GM18505 (cell line): ENCODE measurements at regions not wholly inside any gene's neighbourhood (a gene's known extent, or its start where the extent isn't known, plus 50 kb on each side); places are given as distances from the start of the nearest gene placed in this dataset.

ENCODE experiments used
- ATAC-seq: cut with Tn5 transposase; IDR thresholded peaks from one replicate; pipeline ENCODE4 v1.9.1; 2021; ENCODE audit not compliant: unreplicated experiment
- POLR2A ChIP-seq: IDR thresholded peaks from 4 replicates; pipeline ENCODE4 v1.6.1; 2011; ENCODE audit warnings: borderline replicate concordance; ENCODE audit not compliant: insufficient read depth, insufficient read length; ENCODE audit errors: extremely low read depth

GRCh38 chr10:1942478-1942877 lies 205.2 kb upstream of the ADARB2 start:
- TF ChIP-seq POLR2A, result no peak
- no peak for ATAC-seq

GRCh38 chr10:1939016-1939415 lies 201.7 kb upstream of the ADARB2 start:
- TF ChIP-seq POLR2A, result no peak
- ATAC-seq, result no peak

GRCh38 chr10:1938317-1938716 lies 201.0 kb upstream of the ADARB2 start:
- no peak for TF ChIP-seq POLR2A

GRCh38 chr10:1935912-1936311 lies 198.6 kb upstream of the ADARB2 start:
- ATAC-seq, result no peak
- TF ChIP-seq POLR2A, result no peak

More at GRCh38 chr10:1938317-1938716, 201.0 kb upstream of the ADARB2 start:
- no peak for ATAC-seq

GRCh38 chr10:1933215-1933614 lies 195.9 kb upstream of the ADARB2 start:
- ATAC-seq, result no peak
- no peak for TF ChIP-seq POLR2A

GRCh38 chr10:1932692-1933094 lies 195.4 kb upstream of the ADARB2 start:
- no peak for ATAC-seq
- no peak for TF ChIP-seq POLR2A

GRCh38 chr10:1928606-1929005 lies 191.3 kb upstream of the ADARB2 start:
- ATAC-seq, result no peak
- TF ChIP-seq POLR2A, result no peak

GRCh38 chr10:1923998-1924397 lies 186.7 kb upstream of the ADARB2 start:
- no peak for TF ChIP-seq POLR2A
- ATAC-seq, result no peak

GRCh38 chr10:1923586-1923985 lies 186.3 kb upstream of the ADARB2 start:
- ATAC-seq, result no peak
- no peak for TF ChIP-seq POLR2A

- no peak for ATAC-seq
- TF ChIP-seq POLR2A, result no peak
These were observed 183.6 kb upstream of the ADARB2 start for GRCh38 chr10:1920941-1921340.

GRCh38 chr10:1920127-1920526 lies 182.8 kb upstream of the ADARB2 start:
- no peak for ATAC-seq
- TF ChIP-seq POLR2A, result no peak

GRCh38 chr10:1911771-1912170 lies 174.4 kb upstream of the ADARB2 start:
- no peak for TF ChIP-seq POLR2A

GRCh38 chr10:1903982-1904381 lies 166.7 kb upstream of the ADARB2 start:
- ATAC-seq, result no peak

More at GRCh38 chr10:1911771-1912170, 174.4 kb upstream of the ADARB2 start:
- no peak for ATAC-seq

GRCh38 chr10:1896153-1896552 lies 158.8 kb upstream of the ADARB2 start:
- no peak for ATAC-seq
- no peak for TF ChIP-seq POLR2A

More at GRCh38 chr10:1903982-1904381, 166.7 kb upstream of the ADARB2 start:
- TF ChIP-seq POLR2A, result no peak

- TF ChIP-seq POLR2A, result no peak
- ATAC-seq, result no peak
These were observed 158.4 kb upstream of the ADARB2 start for GRCh38 chr10:1895691-1896090.
